SK-MEL-5 (cell line): ENCODE measurements at regions not wholly inside any gene's neighbourhood (a gene's known extent, or its start where the extent isn't known, plus 50 kb on each side); places are given as distances from the start of the nearest gene placed in this dataset.

Experiments used
- DNase-seq: peaks from one replicate; pipeline ENCODE4 v3.0.0-alpha.2; 2016; ENCODE audit warnings: low read depth, low spot score
- in situ Hi-C: cut with HindIII; loops from 2 replicates; pipeline ENCODE4 v1.10.0; 2016; ENCODE audit warnings: low sequenced_read_pairs, high pct_unique_total_duplicates, low pct_unique_long_range_greater_than_20kb

- no peak for DNase-seq
- in situ Hi-C loops = no loop called here
Observed at GRCh38 chr3:72241525-72241924, 456.6 kb upstream of the PROK2 start.

GRCh38 chr3:72240531-72240930, 455.6 kb upstream of the PROK2 start:
- DNase-seq = no peak
- in situ Hi-C loops = no loop called here

GRCh38 chr3:72238801-72239200, 453.9 kb upstream of the PROK2 start:
- in situ Hi-C loops = no loop called here
- DNase-seq = no peak

GRCh38 chr3:72238010-72238691, 453.2 kb upstream of the PROK2 start:
- no peak for DNase-seq
- in situ Hi-C loops = no loop called here

- in situ Hi-C loops = no loop called here
- no peak for DNase-seq
Observed at GRCh38 chr3:72237679-72238009, 452.7 kb upstream of the PROK2 start.

- in situ Hi-C loops = no loop called here
- DNase-seq = no peak
Observed at GRCh38 chr3:72234391-72234790, 449.4 kb upstream of the PROK2 start.

GRCh38 chr3:72233571-72233970, 448.6 kb upstream of the PROK2 start:
- DNase-seq = no peak
- in situ Hi-C loops = no loop called here

GRCh38 chr3:72232777-72233176, 447.8 kb upstream of the PROK2 start:
- in situ Hi-C loops = no loop called here
- DNase-seq = no peak

GRCh38 chr3:72232331-72232730, 447.4 kb upstream of the PROK2 start:
- no peak for DNase-seq
- in situ Hi-C loops = no loop called here

GRCh38 chr3:72231439-72232196, 446.7 kb upstream of the PROK2 start:
- in situ Hi-C loops = no loop called here
- peak; percentile 95 for DNase-seq

GRCh38 chr3:72230774-72231379, 445.9 kb upstream of the PROK2 start:
- in situ Hi-C loops = no loop called here
- DNase-seq = peak; percentile 30

GRCh38 chr3:72229952-72230351, 445.0 kb upstream of the PROK2 start:
- DNase-seq = no peak
- in situ Hi-C loops = no loop called here

- no peak for DNase-seq
- in situ Hi-C loops = no loop called here
Observed at GRCh38 chr3:72227486-72228070, 442.6 kb upstream of the PROK2 start.

- no peak for DNase-seq
- in situ Hi-C loops = no loop called here
Observed at GRCh38 chr3:72224804-72225509, 440.0 kb upstream of the PROK2 start.

GRCh38 chr3:72223628-72224027, 438.7 kb upstream of the PROK2 start:
- DNase-seq = no peak
- in situ Hi-C loops = no loop called here

GRCh38 chr3:72223116-72223515, 438.2 kb upstream of the PROK2 start:
- in situ Hi-C loops = no loop called here

GRCh38 chr3:72222410-72222809, 437.5 kb upstream of the PROK2 start:
- in situ Hi-C loops = no loop called here

More at GRCh38 chr3:72223116-72223515, 438.2 kb upstream of the PROK2 start:
- DNase-seq = no peak

GRCh38 chr3:72220946-72221345, 436.0 kb upstream of the PROK2 start:
- DNase-seq = no peak
- in situ Hi-C loops = no loop called here

More at GRCh38 chr3:72222410-72222809, 437.5 kb upstream of the PROK2 start:
- no peak for DNase-seq
